ENCODE measurements at regions not wholly inside any gene's neighbourhood (a gene's known extent, or its start where the extent isn't known, plus 50 kb on each side); places are given as distances from the start of the nearest gene placed in this dataset.

DNA sequence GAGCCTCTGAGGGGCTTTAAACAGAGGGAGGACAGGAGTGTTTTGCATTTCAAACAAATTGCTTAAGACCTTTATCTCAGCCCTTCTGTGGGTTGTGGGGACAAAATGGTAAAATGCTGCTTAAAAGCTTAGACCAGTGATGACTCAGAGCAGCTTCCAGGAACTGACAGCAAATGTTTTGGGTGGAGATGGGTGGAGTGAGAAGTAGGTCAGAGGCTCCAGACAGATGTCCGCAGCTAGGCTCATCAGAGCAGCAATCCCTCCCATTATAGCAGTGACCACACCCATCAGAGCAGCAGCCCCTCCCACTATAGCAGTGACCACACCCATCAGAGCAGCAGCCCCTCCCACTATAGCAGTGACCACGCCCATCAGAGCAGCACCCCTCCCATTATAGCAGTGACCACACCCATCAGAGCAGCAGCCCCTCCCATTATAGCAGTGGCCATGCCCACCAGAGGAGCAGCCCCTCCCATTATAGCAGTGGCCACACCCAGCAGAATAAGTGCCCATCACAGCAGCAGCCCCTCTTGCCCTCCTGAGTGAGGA lies 532.2 kb downstream of the MATN1 start:
- no TSS peak for BruUV-seq (replicated peaks)
- H3K4me2 ChIP-seq (ENCODE audit: control insufficient read depth, insufficient read depth), result no peak overlapping the region
- no peak for ATAC-seq

More for the DNA sequence above, 532.2 kb downstream of the MATN1 start:
- intact Hi-C loops (cut with micrococcal nuclease; ENCODE audit: unreplicated experiment), result no loop called here
- DNase-seq (ENCODE audit: low read depth, low spot score) (no peak), FAIRE-seq (no peak)
- ChIA-PET CTCF (no interaction called here), POLR2A (no interaction called here), SMC1A (ENCODE audit: uncharacterized antibody, unreplicated experiment) (no interaction called here), RAD21 (ENCODE audit: unreplicated experiment) (no interaction called here)
- Histone ChIP-seq H3K36me3 (ENCODE audit: control insufficient read depth in 2 of 2, insufficient read depth in 2 of 2, low read length in 1 of 2) (no peaks in the 10 kb centered on the region), H3K9me3 (replicated peaks; ENCODE audit: control insufficient read depth, insufficient read depth, low read length) (no peaks in the 10 kb centered on the region), H3K9ac (ENCODE audit: control insufficient read depth, insufficient read depth, low read length) (no peak overlapping the region), H3K4me3 (no peak overlapping the region), H4K20me1 (ENCODE audit: control insufficient read depth, insufficient read depth) (no peaks in the 10 kb centered on the region), H3K27me3 (replicated peaks in 1 of 2; ENCODE audit: control insufficient read depth in 2 of 2, insufficient read depth in 2 of 2, low read length in 1 of 2) (no peaks in the 10 kb centered on the region), H3K27ac (ENCODE audit: control insufficient read depth, insufficient read depth) (no peak overlapping the region), H2AFZ (ENCODE audit: control insufficient read depth, low read depth, low read length) (no peak overlapping the region), H3K4me1 (ENCODE audit: control insufficient read depth, insufficient read depth, low read length) (no peaks in the 10 kb centered on the region), H3K79me2 (ENCODE audit: control insufficient read depth, insufficient read depth, low read length) (no peaks in the 10 kb centered on the region)
- no peak for TF ChIP-seq SREBF1 (IDR thresholded peaks at IDR 0.05; ENCODE audit: low read length)
- TF ChIP-seq RUNX3 (IDR thresholded peaks at IDR 0.05; ENCODE audit: low read length), result no peak
- no peak for TF ChIP-seq BMI1 (IDR thresholded peaks at IDR 0.05; ENCODE audit: borderline replicate concordance)
- TF ChIP-seq BCL11A (IDR thresholded peaks at IDR 0.05; ENCODE audit: low read depth, low read length), result no peak
- TF ChIP-seq, protein P1, sequence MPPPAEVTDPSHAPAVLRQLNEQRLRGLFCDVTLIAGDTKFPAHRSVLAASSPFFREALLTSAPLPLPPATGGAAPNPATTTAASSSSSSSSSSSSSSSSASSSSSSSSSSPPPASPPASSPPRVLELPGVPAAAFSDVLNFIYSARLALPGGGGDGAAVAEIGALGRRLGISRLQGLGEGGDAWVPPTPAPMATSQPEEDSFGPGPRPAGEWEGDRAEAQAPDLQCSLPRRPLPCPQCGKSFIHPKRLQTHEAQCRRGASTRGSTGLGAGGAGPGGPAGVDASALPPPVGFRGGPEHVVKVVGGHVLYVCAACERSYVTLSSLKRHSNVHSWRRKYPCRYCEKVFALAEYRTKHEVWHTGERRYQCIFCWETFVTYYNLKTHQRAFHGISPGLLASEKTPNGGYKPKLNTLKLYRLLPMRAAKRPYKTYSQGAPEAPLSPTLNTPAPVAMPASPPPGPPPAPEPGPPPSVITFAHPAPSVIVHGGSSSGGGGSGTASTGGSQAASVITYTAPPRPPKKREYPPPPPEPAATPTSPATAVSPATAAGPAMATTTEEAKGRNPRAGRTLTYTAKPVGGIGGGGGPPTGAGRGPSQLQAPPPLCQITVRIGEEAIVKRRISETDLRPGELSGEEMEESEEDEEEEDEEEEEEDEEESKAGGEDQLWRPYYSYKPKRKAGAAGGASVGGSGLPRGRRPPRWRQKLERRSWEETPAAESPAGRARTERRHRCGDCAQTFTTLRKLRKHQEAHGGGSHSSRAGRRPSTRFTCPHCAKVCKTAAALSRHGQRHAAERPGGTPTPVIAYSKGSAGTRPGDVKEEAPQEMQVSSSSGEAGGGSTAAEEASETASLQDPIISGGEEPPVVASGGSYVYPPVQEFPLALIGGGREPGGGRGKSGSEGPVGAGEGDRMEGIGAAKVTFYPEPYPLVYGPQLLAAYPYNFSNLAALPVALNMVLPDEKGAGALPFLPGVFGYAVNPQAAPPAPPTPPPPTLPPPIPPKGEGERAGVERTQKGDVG (CRISPR knock-in tag; IDR thresholded peaks at IDR 0.05), result no peak
- TF ChIP-seq TBL1XR1 (IDR thresholded peaks at IDR 0.05; ENCODE audit: low read depth, low read length), result no peak
- TF ChIP-seq RAD21 (IDR thresholded peaks at IDR 0.05; ENCODE audit: insufficient read depth, low read depth, low read length), result no peak
- no peak for TF ChIP-seq ZNF217 (IDR thresholded peaks at IDR 0.05)
- TF ChIP-seq EGR1 (IDR thresholded peaks at IDR 0.05; ENCODE audit: borderline replicate concordance in 1 of 2, low read depth in 2 of 2, low read length in 2 of 2), result no peak
- TF ChIP-seq SPI1 (IDR thresholded peaks at IDR 0.05; ENCODE audit: borderline replicate concordance, insufficient read depth, low read depth, low read length), result no peak
- in situ Hi-C loops (cut with MboI), result no loop called here
- 23% methylated on average over 2 of the region's 2 CpGs for WGBS (ENCODE audit: insufficient coverage, insufficient replicate concordance, low lambda C conversion rate, missing lambda C conversion rate)
